WI38 (cell line): ENCODE measurements at regions not wholly inside any gene's neighbourhood (a gene's known extent, or its start where the extent isn't known, plus 50 kb on each side); places are given as distances from the start of the nearest gene placed in this dataset.

ENCODE experiments used
- H3K4me3 ChIP-seq: 2 replicates; pipeline ENCODE4 v1.5.1; 2011; ENCODE audit warnings: low read depth, mild to moderate bottlenecking, control low read depth, low read length
- TF ChIP-seq, protein P1 (sequence below): IDR thresholded peaks from 2 replicates; pipeline ENCODE4 v1.5.1; 2012; ENCODE audit warnings: low read depth, mild to moderate bottlenecking, control low read depth, low read length

DNA sequence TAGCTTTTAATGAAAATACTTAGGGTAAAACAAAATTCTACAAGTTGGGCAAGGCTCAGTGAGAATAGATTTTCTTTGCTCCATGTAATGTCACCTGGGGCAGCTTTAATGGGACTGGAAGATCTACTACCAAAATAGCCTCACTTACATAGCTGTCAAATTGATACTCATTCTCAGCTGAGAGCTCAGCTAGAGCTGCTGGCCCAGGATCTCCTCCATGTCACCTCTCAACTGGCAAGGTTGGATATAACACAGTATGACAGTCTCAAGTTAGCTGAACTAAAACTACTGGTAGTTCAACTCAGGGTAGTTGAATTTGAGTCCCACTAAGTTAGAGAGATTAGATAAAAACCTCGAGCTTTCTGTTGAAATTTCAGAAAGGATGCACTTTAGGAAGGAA lies 218.5 kb upstream of the PLSCR5 start:
- TF ChIP-seq, protein P1, sequence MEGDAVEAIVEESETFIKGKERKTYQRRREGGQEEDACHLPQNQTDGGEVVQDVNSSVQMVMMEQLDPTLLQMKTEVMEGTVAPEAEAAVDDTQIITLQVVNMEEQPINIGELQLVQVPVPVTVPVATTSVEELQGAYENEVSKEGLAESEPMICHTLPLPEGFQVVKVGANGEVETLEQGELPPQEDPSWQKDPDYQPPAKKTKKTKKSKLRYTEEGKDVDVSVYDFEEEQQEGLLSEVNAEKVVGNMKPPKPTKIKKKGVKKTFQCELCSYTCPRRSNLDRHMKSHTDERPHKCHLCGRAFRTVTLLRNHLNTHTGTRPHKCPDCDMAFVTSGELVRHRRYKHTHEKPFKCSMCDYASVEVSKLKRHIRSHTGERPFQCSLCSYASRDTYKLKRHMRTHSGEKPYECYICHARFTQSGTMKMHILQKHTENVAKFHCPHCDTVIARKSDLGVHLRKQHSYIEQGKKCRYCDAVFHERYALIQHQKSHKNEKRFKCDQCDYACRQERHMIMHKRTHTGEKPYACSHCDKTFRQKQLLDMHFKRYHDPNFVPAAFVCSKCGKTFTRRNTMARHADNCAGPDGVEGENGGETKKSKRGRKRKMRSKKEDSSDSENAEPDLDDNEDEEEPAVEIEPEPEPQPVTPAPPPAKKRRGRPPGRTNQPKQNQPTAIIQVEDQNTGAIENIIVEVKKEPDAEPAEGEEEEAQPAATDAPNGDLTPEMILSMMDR = no peak
- no peak overlapping the region for H3K4me3 ChIP-seq

DNA sequence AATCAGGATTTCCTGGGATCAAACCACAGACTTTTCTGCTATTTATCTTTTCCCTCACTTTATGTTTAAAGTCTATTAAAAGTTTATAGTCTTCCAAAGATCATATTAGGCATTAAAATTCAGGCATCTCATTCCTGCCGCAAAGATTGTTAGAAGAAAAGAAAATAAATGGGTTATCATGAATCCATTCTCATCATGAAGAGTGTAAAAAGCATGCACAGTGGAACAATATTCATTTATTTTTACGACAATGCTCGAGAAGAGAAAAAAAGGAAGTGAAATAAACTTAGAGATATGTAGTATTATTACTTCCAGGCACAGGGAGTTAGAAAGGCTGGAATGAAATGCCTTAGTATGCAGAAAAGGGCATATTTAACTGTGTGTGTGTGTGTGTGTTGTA lies 213.7 kb upstream of the PLSCR5 start:
- TF ChIP-seq, protein P1 = no peak
- H3K4me3 ChIP-seq = no peak overlapping the region

DNA sequence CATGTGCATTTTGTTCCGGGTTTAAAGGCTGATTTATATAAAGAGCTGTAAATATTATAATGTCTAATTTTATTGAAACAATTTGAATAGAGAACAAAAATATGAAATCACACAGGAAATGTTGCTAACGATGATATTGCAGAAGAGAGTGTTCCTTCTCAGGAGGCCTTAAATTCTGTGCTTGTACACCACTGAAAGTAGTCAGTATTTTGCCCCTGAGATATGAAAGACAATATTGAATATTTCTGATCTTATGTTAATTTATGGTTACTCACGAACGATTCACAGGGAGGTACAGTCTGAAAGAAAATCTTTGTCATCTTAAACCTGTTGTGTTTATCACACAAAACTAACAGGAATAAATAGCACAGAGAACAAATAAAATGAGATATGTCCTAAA lies 213.2 kb upstream of the PLSCR5 start:
- H3K4me3 ChIP-seq = no peak overlapping the region
- TF ChIP-seq, protein P1 = no peak

- H3K4me3 ChIP-seq = no peak overlapping the region
- TF ChIP-seq, protein P1 = no peak
Measured at GRCh38 chr3:146817704-146818103, 212.6 kb upstream of the PLSCR5 start.

DNA sequence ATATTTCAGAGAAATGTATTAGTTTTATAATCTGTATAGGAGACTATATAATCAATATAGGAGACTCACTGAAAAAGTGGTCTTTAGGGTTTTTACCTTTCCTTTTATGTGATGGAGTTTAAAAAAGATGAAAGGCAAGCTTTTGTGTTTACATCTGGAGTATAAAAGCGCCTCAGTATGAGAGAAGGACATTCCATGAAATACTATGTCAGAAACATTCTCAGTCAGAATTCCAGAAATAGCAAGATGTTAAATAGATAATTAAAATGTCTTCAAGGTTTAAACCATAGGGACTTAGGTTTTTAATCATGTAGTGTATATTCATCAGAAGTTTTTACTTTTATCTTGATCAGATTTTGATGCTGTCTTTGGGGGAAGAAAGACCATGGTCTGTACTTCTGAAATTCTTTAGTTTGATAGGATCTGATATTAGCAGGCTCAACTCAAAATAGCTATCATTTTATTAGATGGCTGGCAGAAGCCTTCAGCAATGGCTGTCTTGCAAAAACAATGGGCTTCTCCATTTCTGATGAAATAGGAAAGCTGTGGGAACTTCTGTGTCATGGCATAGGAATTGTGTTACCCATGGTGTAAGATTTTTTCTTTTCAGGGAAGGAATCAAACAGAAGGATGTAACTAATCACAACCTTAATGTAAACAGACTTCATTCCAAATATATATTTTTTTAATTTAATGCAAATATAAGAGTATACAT lies 209.6 kb upstream of the PLSCR5 start:
- TF ChIP-seq, protein P1 = no peak

GRCh38 chr3:146813496-146813895 lies 208.3 kb upstream of the PLSCR5 start:
- H3K4me3 ChIP-seq = no peak overlapping the region
- TF ChIP-seq, protein P1 = no peak

More for the DNA sequence above, 209.6 kb upstream of the PLSCR5 start:
- H3K4me3 ChIP-seq = no peak overlapping the region

DNA sequence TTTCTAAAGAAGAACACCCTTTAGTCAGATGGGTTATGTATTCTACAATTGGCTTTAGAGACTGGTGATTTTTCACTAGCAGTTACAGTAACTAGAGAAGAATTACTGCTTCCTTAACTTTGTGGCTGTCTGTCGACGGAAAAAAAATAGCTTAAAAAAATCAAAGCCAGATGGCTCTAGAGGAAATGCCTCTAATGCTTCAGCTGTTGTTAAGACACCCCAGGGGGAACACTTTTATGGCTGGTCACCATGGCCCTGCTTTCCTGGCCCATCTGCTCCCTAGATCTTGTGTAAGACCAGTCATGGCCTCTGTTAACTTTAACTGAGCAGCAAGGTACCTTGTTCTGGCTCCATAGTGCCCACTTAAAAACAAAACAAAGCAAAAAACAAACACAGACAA lies 198.6 kb upstream of the PLSCR5 start:
- TF ChIP-seq, protein P1 = no peak
- H3K4me3 ChIP-seq = no peak overlapping the region
